ENCODE measurements at regions not wholly inside any gene's neighbourhood (a gene's known extent, or its start where the extent isn't known, plus 50 kb on each side); places are given as distances from the start of the nearest gene placed in this dataset.

Small RNA genes lying in the stretch of these regions (small RNA-seq; reads per million reads assigned to genes)
- gene AC055876.3, result 0 reads per million in 2 donors

All from Peyer's patch (tissue), 2 donors.